NCI-H345 treated with DMSO at 0.1 percent for 48 hours (cell line): ENCODE measurements at regions not wholly inside any gene's neighbourhood (a gene's known extent, or its start where the extent isn't known, plus 50 kb on each side); places are given as distances from the start of the nearest gene placed in this dataset.
"Not testable (repeated sequence)": the region's sequence is repeated elsewhere in the genome, so short reads cannot be mapped to it uniquely, and the experiment has no call there.

Experiments
- DNase-seq: peaks from one replicate; lab custom pipeline; 2025; ENCODE audit not compliant: unreplicated experiment; lab: John Stamatoyannopoulos, UW

DNA sequence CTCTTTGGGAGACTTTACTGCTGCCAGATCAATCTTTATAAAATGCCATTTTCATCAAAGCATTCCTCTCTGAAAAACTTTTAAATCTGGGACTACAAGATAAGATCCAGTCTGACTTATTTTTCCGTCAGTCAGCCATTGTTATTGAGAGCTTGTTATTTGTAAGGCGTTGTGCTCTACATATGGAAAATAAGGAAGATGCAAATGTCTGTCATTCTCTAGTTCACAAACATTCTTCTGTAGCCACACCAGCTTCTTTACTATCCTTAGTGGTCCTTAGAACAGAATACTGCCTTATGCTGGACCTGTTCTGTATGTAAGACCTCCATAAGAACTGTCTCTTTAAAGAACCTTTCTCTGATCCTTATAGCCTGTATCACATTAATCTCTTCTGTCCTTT lies 120.3 kb upstream of the NBPF19 start:
- not testable (repeated sequence) for DNase-seq

GRCh38 chr1:149355748-149356147 lies 119.1 kb upstream of the NBPF19 start:
- not testable (repeated sequence) for DNase-seq

DNA sequence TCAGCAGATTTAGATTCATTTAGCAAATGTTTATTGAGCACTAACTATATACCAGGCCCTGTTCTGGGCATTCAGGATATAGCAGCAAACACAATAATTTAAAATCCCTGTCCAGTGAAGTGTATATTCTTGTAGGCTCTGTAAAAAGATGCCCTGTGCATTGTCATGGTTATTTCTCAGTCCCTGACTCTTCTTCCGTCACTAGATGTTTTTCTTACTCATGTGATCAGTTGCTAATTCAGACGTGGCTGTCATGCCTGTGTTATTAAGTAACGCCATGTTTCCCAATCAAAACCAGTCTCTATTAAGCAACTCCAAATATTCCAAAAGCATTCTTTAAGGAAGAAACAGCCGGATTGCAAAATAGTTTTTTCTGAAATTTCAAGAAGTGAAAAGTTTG lies 118.7 kb upstream of the NBPF19 start:
- DNase-seq: not testable (repeated sequence)

- not testable (repeated sequence) for DNase-seq
Observed at GRCh38 chr1:149360351-149360750, 114.5 kb upstream of the NBPF19 start.

DNA sequence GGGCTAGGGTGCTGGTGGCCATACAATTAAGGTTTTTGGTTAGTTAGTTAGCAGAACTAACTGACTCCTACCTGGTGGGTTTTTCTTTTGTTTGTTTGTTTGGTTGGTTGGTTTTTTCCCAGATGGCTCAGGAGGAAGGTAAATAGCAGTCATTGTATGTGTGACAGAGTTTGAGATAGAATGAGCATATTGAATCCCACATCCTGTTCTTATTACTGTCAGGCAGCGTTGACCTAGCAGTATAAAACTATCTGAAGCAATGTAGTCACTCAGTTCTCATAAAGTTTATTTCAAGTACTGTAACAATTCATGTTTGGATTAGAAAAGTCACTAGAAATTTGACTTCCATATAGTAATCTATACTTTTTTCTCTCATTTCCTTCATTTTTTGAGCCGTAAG lies 113.5 kb upstream of the NBPF19 start:
- DNase-seq: not testable (repeated sequence)

DNA sequence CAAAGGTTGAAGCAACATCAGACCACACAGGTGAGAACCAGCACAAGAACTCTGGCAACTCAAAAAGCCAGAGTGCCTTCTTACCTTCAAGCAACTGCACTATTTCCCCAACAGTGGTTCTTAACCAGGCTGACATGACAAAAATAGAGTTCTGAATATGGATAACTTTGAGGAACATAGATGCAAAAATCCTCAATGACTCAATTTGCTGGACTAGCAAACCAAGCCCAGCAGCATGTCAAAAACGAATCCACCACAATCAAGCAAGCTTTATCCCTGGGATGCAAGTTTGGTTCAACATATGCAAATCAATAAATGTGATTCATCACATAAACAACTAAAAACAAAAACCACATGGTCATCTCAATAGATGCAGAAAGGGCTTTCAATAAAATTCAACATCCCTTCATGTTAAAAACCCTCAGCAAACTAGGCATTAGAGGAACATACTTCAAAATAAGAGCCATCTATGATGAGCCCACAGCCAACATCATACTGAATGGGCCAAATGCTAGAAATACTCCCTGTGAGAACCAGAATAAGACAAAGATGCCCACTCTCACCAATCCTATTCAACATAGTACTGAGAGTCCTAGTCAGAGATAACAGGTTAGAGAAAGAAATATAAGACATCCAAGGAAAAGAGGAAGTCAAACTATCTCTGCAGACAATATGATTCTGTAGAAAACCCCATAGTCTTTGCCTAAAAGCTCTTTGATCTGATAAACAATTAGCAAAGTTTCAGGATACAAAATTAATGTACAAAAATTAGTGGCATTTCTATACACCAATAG lies 110.5 kb upstream of the NBPF19 start:
- DNase-seq: not testable (repeated sequence)

GRCh38 chr1:149366402-149366801 lies 108.4 kb upstream of the NBPF19 start:
- not testable (repeated sequence) for DNase-seq

- not testable (repeated sequence) for DNase-seq
Observed at GRCh38 chr1:149367472-149368044, 107.3 kb upstream of the NBPF19 start.

GRCh38 chr1:149368337-149368736 lies 106.5 kb upstream of the NBPF19 start:
- not testable (repeated sequence) for DNase-seq

DNA sequence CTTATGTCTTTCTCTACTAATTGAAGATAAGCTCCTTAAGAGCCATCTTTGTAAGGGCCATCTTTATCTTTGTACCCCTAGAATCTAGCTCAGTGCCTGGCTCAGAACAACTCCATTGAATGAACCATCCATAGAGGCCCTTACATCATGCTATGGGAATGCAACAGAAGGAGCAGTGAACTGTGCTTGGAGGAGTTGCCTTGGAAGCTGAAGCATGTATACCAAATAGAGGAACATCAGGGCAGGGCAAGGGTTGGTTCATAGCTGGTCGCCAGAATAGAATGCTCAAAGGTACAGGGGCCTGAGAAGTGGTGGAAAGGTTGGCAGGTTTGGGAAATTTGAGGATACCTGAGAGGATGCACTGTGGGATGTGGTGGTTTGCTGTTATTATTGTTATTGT lies 105.8 kb upstream of the NBPF19 start:
- not testable (repeated sequence) for DNase-seq

GRCh38 chr1:149371955-149372354 lies 102.9 kb upstream of the NBPF19 start:
- not testable (repeated sequence) for DNase-seq

DNA sequence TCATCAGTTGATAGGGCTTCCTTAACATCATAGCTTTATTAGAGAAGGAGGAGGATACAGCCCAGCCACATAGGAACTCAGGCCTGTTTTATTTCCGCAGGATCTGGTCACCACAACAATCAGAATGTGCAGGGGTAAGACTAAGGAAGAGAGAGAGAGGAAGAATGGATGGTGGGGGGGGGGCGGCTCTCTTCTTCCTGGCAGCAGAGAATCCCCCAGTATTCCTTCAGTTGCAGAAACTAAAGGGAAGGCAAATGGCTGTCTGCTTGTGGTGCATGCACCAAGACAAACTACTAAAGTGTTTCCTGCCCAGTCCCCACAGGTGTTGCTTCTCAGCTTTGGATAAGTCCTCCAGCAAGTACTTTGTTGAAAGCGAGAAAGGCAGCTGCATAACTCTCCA lies 96.4 kb upstream of the NBPF19 start:
- DNase-seq: not testable (repeated sequence)

DNA sequence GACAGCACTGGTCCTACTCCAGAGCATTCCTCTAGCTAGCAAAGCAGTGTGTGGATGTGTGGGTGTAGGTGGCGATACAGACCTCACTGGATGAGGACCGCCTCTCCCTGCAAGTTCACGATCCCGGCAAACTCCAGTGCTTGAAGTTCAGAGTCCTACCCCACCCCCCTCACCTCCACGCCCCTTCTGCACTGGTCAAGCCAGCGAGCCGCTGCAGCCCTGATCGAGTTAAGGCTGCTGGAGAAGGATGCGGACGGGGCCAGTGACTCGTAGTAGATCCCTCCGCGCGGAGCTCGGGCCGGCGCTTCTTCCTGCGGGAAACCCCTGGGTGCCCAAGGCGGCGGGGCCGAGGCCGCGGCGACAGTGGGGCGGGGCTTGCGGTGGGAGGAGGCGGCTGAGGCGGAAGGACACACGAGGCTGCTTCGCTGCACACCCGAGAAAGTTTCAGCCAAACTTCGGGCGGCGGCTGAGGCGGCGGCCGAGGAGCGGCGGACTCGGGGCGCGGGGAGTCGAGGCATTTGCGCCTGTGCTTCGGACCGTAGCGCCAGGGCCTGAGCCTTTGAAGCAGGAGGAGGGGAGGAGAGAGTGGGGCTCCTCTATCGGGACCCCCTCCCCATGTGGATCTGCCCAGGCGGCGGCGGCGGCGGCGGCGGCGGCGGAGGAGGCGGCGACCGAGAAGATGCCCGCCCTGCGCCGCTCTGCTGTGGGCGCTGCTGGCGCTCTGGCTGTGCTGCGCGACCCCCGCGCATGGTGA lies 84.5 kb upstream of the NBPF19 start:
- peak; percentile 5 for DNase-seq

DNA sequence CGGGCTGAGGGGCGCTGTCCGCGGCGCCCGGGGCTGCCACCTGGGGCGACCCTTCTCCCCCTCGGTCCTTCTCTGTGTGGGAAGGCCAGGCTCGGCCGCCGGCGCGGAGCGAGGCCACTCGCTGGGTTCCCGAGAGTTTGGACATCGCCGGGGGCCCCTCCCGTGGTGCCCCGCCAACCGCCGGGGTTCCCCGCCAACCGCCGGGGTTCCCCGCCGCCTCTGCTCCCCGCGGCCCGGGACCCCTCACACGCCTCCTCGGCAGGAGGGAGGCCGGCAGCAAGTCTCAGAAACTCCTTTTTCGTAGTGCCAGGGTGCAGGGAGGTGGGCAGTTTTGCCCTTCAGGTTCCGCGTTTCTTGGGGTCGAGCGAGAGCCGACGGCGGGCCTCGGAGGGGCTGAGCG lies 83.9 kb upstream of the NBPF19 start:
- DNase-seq: not testable (repeated sequence)

DNA sequence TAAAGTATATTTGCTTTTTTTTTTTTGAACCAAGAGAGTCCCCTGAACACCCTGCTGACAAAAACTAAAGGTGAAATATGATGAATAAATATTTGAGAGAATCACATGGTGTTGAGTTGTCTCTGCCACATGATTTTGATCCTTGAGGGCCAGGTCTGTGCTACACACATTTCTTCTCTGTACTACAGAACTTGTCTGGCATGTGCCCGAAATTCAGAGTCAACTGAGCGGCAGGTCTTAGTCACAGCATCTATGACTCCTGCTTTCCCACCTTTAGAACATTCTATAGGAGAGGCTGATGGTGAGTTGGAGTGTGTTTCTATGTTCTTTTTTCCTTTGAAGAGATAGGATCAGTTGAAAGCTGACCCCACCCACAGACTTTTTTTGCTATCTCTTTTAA lies 79.0 kb upstream of the NBPF19 start:
- not testable (repeated sequence) for DNase-seq

DNA sequence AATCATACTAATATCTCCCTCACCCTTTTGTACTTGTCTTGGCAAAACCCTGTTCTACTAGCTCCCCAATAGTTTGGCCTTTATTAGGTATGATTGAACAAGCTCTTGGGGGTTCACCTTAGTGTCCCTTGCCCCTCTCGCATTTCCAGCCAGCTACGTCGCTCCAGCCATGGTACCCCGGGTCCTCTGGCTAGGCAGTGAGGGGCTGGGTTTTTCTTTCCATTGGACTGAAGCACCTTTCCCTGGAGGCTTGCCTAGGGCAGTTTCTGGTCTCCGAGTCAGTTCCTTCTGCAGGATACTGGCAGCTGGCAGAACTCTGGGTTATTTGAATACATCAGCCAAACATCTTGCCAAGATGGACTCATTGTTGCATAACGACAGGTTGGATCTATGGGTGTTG lies 76.3 kb upstream of the NBPF19 start:
- not testable (repeated sequence) for DNase-seq

GRCh38 chr1:149408404-149408803 lies 66.4 kb upstream of the NBPF19 start:
- not testable (repeated sequence) for DNase-seq

- DNase-seq: not testable (repeated sequence)
Observed at GRCh38 chr1:149415373-149415772, 59.5 kb upstream of the NBPF19 start.

GRCh38 chr1:149418782-149419181 lies 56.1 kb upstream of the NBPF19 start:
- not testable (repeated sequence) for DNase-seq

GRCh38 chr1:149423122-149423521 lies 51.7 kb upstream of the NBPF19 start:
- DNase-seq: not testable (repeated sequence)
